ENCODE measurements at regions not wholly inside any gene's neighbourhood (a gene's known extent, or its start where the extent isn't known, plus 50 kb on each side); places are given as distances from the start of the nearest gene placed in this dataset.

DNA sequence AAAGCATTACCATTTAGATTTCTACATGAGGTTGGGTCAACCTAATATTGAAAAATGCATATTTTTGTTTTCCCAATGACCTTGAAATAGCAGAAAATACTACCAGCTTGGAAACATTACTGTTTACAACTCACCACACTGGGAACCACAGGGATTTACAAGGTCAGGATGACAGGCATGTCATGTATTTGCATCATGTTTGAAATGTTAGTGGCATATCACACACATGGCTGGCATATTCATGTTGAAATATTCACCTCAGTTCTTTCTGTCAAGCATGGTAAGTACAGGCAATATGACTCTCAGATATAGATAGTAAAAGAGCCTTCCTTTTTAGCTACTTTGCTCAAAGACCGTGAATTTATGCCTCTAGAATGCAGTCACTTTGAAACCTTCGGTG is 593.5 kb downstream of the NOVA1 start:
- Histone ChIP-seq H3K79me2 (ENCODE audit: low read length) (no peaks in the 10 kb centered on the region), H3K27me3 (ENCODE audit: low read depth, low read length) (no peaks in the 10 kb centered on the region), H3K4me3 (ENCODE audit: low read length) (no peak overlapping the region), H3K4me2 (ENCODE audit: low read length) (no peak overlapping the region), H3K4me1 (ENCODE audit: low read length) (peaks cover 3% of the 10 kb centered on the region; the same call in 1 of the 2 replicates), H3K9ac (ENCODE audit: low read length) (no peak overlapping the region), H3K36me3 (replicated peaks; ENCODE audit: low read depth, low read length) (no peaks in the 10 kb centered on the region), H4K20me1 (ENCODE audit: insufficient read depth, low read length) (no peaks in the 10 kb centered on the region), H3K27ac (ENCODE audit: low read length) (no peak overlapping the region), H3K9me3 (ENCODE audit: insufficient read depth, low read length) (no peaks in the 10 kb centered on the region), H2AFZ (ENCODE audit: low read depth, low read length) (no peak overlapping the region)
- no peak for TF ChIP-seq EZH2phosphoT487 (IDR thresholded peaks at IDR 0.05; ENCODE audit: low read depth)
- TF ChIP-seq, protein P1, sequence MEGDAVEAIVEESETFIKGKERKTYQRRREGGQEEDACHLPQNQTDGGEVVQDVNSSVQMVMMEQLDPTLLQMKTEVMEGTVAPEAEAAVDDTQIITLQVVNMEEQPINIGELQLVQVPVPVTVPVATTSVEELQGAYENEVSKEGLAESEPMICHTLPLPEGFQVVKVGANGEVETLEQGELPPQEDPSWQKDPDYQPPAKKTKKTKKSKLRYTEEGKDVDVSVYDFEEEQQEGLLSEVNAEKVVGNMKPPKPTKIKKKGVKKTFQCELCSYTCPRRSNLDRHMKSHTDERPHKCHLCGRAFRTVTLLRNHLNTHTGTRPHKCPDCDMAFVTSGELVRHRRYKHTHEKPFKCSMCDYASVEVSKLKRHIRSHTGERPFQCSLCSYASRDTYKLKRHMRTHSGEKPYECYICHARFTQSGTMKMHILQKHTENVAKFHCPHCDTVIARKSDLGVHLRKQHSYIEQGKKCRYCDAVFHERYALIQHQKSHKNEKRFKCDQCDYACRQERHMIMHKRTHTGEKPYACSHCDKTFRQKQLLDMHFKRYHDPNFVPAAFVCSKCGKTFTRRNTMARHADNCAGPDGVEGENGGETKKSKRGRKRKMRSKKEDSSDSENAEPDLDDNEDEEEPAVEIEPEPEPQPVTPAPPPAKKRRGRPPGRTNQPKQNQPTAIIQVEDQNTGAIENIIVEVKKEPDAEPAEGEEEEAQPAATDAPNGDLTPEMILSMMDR (IDR thresholded peaks at IDR 0.05; ENCODE audit: low read depth, low read length) = no peak

DNA sequence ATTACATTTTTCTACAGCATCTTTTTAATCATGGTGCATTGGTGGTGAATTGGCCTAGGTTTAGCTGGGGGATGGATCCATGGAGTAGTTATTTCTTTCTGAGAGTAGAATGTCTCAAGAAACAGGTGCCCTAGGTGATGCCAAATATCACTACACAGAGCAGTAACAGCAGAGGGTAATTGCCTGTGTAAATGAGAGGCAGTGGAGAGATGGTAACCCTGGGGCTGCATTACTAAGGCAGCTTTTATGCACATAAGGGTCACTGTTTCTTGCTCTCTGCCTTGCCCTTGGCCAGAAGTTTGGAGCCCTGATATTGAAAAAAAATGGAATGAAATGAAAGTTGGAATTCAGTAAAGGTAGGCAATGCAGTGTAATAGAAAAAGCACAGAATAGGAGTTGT is 604.0 kb downstream of the NOVA1 start:
- H3K27me3 ChIP-seq (ENCODE audit: low read depth, low read length) = no peaks in the 10 kb centered on the region
- H3K79me2 ChIP-seq (ENCODE audit: low read length) = no peaks in the 10 kb centered on the region
- H3K9me3 ChIP-seq (ENCODE audit: insufficient read depth, low read length) = no peaks in the 10 kb centered on the region
- TF ChIP-seq, protein P1 (IDR thresholded peaks at IDR 0.05; ENCODE audit: low read depth, low read length) = no peak
- no peak for TF ChIP-seq EZH2phosphoT487 (IDR thresholded peaks at IDR 0.05; ENCODE audit: low read depth)
- no peaks in the 10 kb centered on the region for H4K20me1 ChIP-seq (ENCODE audit: insufficient read depth, low read length)
- H3K9ac ChIP-seq (ENCODE audit: low read length) = no peak overlapping the region
- H3K4me2 ChIP-seq (ENCODE audit: low read length) = no peak overlapping the region
- H3K4me3 ChIP-seq (ENCODE audit: low read length) = no peak overlapping the region
- 0 out of 2 replicates have a peak, but pooled peaks cover 3% of the 10 kb centered on the region for H3K4me1 ChIP-seq (ENCODE audit: low read length)
- no peak overlapping the region for H2AFZ ChIP-seq (ENCODE audit: low read depth, low read length)
- no peaks in the 10 kb centered on the region for H3K36me3 ChIP-seq (replicated peaks; ENCODE audit: low read depth, low read length)
- no peak overlapping the region for H3K27ac ChIP-seq (ENCODE audit: low read length)

DNA sequence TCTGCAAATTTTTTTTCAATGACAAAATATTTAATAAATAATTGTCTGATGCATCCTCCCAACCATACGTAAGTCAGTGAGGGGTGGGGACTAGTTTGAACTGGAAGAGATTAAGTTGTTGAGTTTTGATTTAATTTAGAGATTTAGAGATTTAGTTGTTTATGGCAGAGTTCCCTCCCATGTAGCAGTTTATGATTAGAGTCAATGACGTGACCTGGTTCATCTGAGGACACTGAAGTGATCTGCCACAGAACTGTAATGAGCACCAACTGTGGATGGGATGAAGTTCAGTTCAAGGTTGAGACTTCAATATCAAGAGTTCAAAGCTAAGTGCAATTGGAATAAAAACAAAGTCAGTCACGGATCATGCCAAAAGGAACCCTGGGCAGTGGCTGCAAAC is 609.3 kb downstream of the NOVA1 start:
- Histone ChIP-seq H3K4me3 (ENCODE audit: low read length) (no peak overlapping the region), H3K9ac (ENCODE audit: low read length) (no peak overlapping the region), H3K36me3 (replicated peaks; ENCODE audit: low read depth, low read length) (no peaks in the 10 kb centered on the region), H3K4me1 (ENCODE audit: low read length) (peaks cover 12% of the 10 kb centered on the region; the same call in 1 of the 2 replicates), H3K79me2 (ENCODE audit: low read length) (no peaks in the 10 kb centered on the region), H2AFZ (ENCODE audit: low read depth, low read length) (no peak overlapping the region), H3K9me3 (ENCODE audit: insufficient read depth, low read length) (no peaks in the 10 kb centered on the region), H3K27ac (ENCODE audit: low read length) (no peak overlapping the region), H4K20me1 (ENCODE audit: insufficient read depth, low read length) (no peaks in the 10 kb centered on the region), H3K27me3 (ENCODE audit: low read depth, low read length) (no peaks in the 10 kb centered on the region), H3K4me2 (ENCODE audit: low read length) (no peak overlapping the region)
- TF ChIP-seq, protein P1 (IDR thresholded peaks at IDR 0.05; ENCODE audit: low read depth, low read length) = no peak
- no peak for TF ChIP-seq EZH2phosphoT487 (IDR thresholded peaks at IDR 0.05; ENCODE audit: low read depth)

DNA sequence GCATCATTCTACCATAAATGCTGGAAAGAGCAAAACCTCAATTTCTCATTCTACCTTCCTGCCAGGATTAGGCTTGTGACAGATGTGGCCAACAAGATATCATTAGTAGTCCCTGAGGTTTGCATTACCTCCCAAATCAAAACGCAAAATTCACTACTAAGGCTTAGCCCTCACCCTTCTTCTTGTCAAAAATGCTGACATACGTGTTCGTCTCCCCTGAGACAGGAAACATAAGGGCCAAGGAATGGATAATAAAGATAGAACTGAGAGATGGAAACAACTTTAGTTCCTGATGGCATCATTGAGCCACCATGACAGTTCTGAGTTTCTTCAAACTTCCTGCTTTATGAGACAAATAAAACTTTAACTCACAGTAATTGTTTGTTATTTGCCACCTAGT is 642.1 kb downstream of the NOVA1 start:
- no peaks in the 10 kb centered on the region for H4K20me1 ChIP-seq (ENCODE audit: insufficient read depth, low read length)
- TF ChIP-seq EZH2phosphoT487 (IDR thresholded peaks at IDR 0.05; ENCODE audit: low read depth) = no peak
- TF ChIP-seq, protein P1 (IDR thresholded peaks at IDR 0.05; ENCODE audit: low read depth, low read length) = no peak
- no peaks in the 10 kb centered on the region for H3K27me3 ChIP-seq (ENCODE audit: low read depth, low read length)
- H3K4me3 ChIP-seq (ENCODE audit: low read length) = no peak overlapping the region
- H3K4me2 ChIP-seq (ENCODE audit: low read length) = no peak overlapping the region
- H2AFZ ChIP-seq (ENCODE audit: low read depth, low read length) = no peak overlapping the region
- H3K79me2 ChIP-seq (ENCODE audit: low read length) = no peaks in the 10 kb centered on the region
- no peaks in the 10 kb centered on the region for H3K4me1 ChIP-seq (ENCODE audit: low read length)
- no peaks in the 10 kb centered on the region for H3K9me3 ChIP-seq (ENCODE audit: insufficient read depth, low read length)
- H3K27ac ChIP-seq (ENCODE audit: low read length) = no peak overlapping the region
- no peak overlapping the region for H3K9ac ChIP-seq (ENCODE audit: low read length)
- no peaks in the 10 kb centered on the region for H3K36me3 ChIP-seq (replicated peaks; ENCODE audit: low read depth, low read length)
